Stomach (tissue), 4 donors: ENCODE measurements at regions not wholly inside any gene's neighbourhood (a gene's known extent, or its start where the extent isn't known, plus 50 kb on each side); places are given as distances from the start of the nearest gene placed in this dataset.

Experiments
- POLR2A ChIP-seq, 4 donors: fragments of 450-650 bp; IDR thresholded peaks; one replicate each; pipeline ENCODE4 v1.6.1; 2016; ENCODE audit warnings: antibody characterized with exemption in 4 of 4, control low read depth in 2 of 4, mild to moderate bottlenecking in 1 of 4, moderate library complexity in 1 of 4
- TF ChIP-seq, protein P1 (sequence below), 7 experiments: fragments of 450-650 bp in 4 of 7; fragments of 200-600 bp in 3 of 7; sonication (generic) in 3 of 7; IDR thresholded peaks; one replicate each; pipeline ENCODE4 v1.5.1; 2016 to 2019; ENCODE audit warnings: antibody characterized with exemption in 7 of 7, control low read depth in 2 of 7, mild to moderate bottlenecking in 1 of 7

DNA sequence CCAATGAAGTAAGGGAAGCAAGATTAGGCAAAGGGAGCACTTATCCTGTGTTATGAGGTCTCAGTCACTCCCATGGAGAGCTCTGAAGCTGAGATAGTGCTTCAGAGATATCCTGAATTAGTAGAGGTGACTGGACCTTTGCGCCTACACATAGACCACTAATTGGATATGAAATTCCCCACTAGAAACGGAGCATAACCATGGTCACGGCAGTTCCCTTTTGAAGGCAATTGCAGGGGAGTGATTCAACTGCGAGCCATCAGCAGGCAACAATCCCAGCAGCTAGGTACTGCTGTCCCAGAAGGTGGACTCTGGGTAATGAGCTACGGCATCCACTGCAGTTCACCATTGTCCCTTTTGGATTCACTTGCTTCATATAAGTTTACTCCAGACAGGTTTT, 267.7 kb upstream of the RASA1 start:
- no peak for TF ChIP-seq POLR2A (IDR thresholded peaks at IDR 0.05)
- TF ChIP-seq, protein P1, sequence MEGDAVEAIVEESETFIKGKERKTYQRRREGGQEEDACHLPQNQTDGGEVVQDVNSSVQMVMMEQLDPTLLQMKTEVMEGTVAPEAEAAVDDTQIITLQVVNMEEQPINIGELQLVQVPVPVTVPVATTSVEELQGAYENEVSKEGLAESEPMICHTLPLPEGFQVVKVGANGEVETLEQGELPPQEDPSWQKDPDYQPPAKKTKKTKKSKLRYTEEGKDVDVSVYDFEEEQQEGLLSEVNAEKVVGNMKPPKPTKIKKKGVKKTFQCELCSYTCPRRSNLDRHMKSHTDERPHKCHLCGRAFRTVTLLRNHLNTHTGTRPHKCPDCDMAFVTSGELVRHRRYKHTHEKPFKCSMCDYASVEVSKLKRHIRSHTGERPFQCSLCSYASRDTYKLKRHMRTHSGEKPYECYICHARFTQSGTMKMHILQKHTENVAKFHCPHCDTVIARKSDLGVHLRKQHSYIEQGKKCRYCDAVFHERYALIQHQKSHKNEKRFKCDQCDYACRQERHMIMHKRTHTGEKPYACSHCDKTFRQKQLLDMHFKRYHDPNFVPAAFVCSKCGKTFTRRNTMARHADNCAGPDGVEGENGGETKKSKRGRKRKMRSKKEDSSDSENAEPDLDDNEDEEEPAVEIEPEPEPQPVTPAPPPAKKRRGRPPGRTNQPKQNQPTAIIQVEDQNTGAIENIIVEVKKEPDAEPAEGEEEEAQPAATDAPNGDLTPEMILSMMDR (IDR thresholded peaks at IDR 0.05) = no peak
